Loucy (cell line): ENCODE measurements at regions not wholly inside any gene's neighbourhood (a gene's known extent, or its start where the extent isn't known, plus 50 kb on each side); places are given as distances from the start of the nearest gene placed in this dataset.
"Not testable (repeated sequence)": the region's sequence is repeated elsewhere in the genome, so short reads cannot be mapped to it uniquely, and the experiment has no call there.

Source experiments
- H2AFZ ChIP-seq: fragments of 200-600 bp; sonication (generic); 2 replicates; pipeline ENCODE4 v1.6.0; 2016; ENCODE audit warnings: antibody characterized with exemption, mild to moderate bottlenecking, low read length, moderate library complexity
- H3F3A ChIP-seq: fragments of 200-600 bp; 2 replicates; pipeline ENCODE4 v1.6.0; 2016; ENCODE audit warnings: antibody characterized with exemption, low read depth, mild to moderate bottlenecking
- H3K27me3 ChIP-seq: fragments of 200-600 bp; sonication (generic); 2 replicates; pipeline ENCODE4 v1.6.1; 2014; ENCODE audit warnings: low read length, mild to moderate bottlenecking; ENCODE audit not compliant: insufficient read depth, poor library complexity, severe bottlenecking
- H3K36me3 ChIP-seq: fragments of 200-600 bp; sonication (generic); 2 replicates; pipeline ENCODE4 v1.6.1; 2016; ENCODE audit warnings: low read length; ENCODE audit not compliant: insufficient read depth
- H3K4me1 ChIP-seq: fragments of 200-600 bp; sonication (generic); 2 replicates; pipeline ENCODE4 v1.5.1; 2014; ENCODE audit warnings: low read length, mild to moderate bottlenecking; ENCODE audit not compliant: insufficient read depth, poor library complexity, severe bottlenecking
- H3K4me2 ChIP-seq: fragments of 200-600 bp; sonication (generic); 2 replicates; pipeline ENCODE4 v1.6.0; 2014; ENCODE audit warnings: antibody characterized with exemption, low read length, low read depth, mild to moderate bottlenecking; ENCODE audit not compliant: poor library complexity, severe bottlenecking
- H3K4me3 ChIP-seq: fragments of 200-600 bp; sonication (generic); 2 replicates; pipeline ENCODE4 v1.5.1; 2014; ENCODE audit warnings: low read length, mild to moderate bottlenecking, mixed read lengths; ENCODE audit not compliant: poor library complexity, severe bottlenecking
- H3K79me2 ChIP-seq: fragments of 200-600 bp; sonication (generic); 2 replicates; pipeline ENCODE4 v1.6.1; 2014; ENCODE audit warnings: low read length; ENCODE audit not compliant: insufficient read depth
- H3K9ac ChIP-seq: fragments of 200-600 bp; sonication (generic); 2 replicates; pipeline ENCODE4 v1.6.0; 2014; ENCODE audit warnings: mild to moderate bottlenecking, low read depth, low read length, moderate library complexity; ENCODE audit not compliant: poor library complexity, severe bottlenecking
- H3K9me2 ChIP-seq: fragments of 200-600 bp; sonication (generic); replicated peaks from 2 replicates; pipeline ENCODE4 v1.6.1; 2016; ENCODE audit warnings: low read depth, low read length, mixed read lengths
- H3K9me3 ChIP-seq: fragments of 200-600 bp; sonication (generic); 2 replicates; pipeline ENCODE4 v1.6.1; 2014; ENCODE audit warnings: mild to moderate bottlenecking, antibody characterized with exemption, low read length, low read depth; ENCODE audit not compliant: insufficient read depth
- H4K20me1 ChIP-seq: fragments of 200-600 bp; sonication (generic); 2 replicates; pipeline ENCODE4 v1.6.0; 2014; ENCODE audit warnings: antibody characterized with exemption, low read length, mild to moderate bottlenecking; ENCODE audit not compliant: insufficient read depth, poor library complexity, severe bottlenecking
- EZH2phosphoT487 ChIP-seq: fragments of 200-600 bp; IDR thresholded peaks from 2 replicates; pipeline ENCODE4 v1.6.1; 2018; ENCODE audit warnings: antibody characterized with exemption, mild to moderate bottlenecking, moderate library complexity, borderline replicate concordance
- TF ChIP-seq, protein P1 (sequence below): fragments of 200-600 bp; sonication (generic); conservative IDR thresholded peaks from 2 replicates; pipeline ENCODE4 v1.5.1; 2014; ENCODE audit warnings: mild to moderate bottlenecking, antibody characterized with exemption, low read length

DNA sequence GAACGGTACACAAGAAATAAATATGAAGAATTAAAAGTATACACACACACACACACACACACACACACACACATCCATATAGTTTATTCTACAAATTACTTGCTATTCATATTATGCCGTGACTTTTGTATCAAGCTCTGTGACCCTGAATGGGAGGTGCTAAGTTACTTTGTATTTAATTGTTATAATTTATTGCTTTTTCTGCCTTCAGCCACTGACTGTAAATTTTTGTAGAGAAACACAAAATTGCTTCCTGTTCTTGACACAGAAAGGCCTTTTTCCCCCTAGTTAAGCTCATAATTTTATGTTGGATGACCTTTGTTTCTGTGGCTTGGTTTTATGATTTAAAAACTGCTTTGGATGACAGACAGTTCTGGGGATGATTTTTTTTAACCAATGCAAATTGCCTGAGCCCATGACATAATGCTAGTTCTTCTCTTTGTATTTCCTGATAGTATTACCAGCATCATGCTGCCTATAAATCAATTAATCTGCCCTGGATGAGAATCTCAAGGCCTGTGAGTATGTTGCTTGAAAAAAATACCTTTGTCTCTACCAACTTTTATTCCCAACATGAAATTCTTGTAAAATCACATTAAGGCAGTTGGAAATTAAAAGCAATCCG lies 140.0 kb downstream of the FMR1NB start:
- H3F3A ChIP-seq, result no peaks in the 10 kb centered on the region
- no peak for TF ChIP-seq EZH2phosphoT487
- TF ChIP-seq, protein P1, sequence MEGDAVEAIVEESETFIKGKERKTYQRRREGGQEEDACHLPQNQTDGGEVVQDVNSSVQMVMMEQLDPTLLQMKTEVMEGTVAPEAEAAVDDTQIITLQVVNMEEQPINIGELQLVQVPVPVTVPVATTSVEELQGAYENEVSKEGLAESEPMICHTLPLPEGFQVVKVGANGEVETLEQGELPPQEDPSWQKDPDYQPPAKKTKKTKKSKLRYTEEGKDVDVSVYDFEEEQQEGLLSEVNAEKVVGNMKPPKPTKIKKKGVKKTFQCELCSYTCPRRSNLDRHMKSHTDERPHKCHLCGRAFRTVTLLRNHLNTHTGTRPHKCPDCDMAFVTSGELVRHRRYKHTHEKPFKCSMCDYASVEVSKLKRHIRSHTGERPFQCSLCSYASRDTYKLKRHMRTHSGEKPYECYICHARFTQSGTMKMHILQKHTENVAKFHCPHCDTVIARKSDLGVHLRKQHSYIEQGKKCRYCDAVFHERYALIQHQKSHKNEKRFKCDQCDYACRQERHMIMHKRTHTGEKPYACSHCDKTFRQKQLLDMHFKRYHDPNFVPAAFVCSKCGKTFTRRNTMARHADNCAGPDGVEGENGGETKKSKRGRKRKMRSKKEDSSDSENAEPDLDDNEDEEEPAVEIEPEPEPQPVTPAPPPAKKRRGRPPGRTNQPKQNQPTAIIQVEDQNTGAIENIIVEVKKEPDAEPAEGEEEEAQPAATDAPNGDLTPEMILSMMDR, result no peak
- H3K4me1 ChIP-seq, result no peaks in the 10 kb centered on the region
- H3K9me2 ChIP-seq, result no peaks in the 10 kb centered on the region
- no peak overlapping the region for H3K4me2 ChIP-seq
- no peaks in the 10 kb centered on the region for H4K20me1 ChIP-seq
- no peak overlapping the region for H3K9ac ChIP-seq
- H3K4me3 ChIP-seq, result no peak overlapping the region
- H3K36me3 ChIP-seq, result no peaks in the 10 kb centered on the region
- H3K79me2 ChIP-seq, result no peaks in the 10 kb centered on the region
- H3K9me3 ChIP-seq, result no peaks in the 10 kb centered on the region
- H3K27me3 ChIP-seq, result no peaks in the 10 kb centered on the region
- H2AFZ ChIP-seq, result no peak overlapping the region

DNA sequence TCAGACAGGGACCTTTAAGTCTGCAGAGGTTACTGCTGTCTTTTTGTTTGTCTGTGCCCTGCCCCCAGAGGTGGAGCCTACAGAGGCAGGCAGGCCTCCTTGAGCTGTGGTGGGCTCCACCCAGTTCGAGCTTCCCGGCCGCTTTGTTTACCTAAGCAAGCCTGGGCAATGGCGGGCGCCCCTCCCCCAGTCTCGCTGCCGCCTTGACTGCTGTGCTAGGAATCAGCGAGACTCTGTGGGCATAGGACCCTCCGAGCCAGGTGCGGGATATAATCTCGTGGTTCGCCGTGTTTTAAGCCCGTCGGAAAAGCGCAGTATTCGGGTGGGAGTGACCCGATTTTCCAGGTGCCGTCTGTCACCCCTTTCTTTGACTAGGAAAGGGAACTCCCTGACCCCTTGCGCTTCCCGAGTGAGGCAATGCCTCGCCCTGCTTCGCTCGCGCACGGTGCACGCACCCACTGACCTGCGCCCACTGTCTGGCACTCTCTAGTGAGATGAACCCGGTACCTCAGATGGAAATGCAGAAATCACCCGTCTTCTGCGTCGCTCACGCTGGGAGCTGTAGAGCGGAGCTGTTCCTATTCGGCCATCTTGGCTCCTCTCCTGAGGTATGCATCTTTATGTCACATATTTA lies 147.9 kb downstream of the FMR1NB start:
- not testable (repeated sequence) for H3K9me3 ChIP-seq, H3K36me3 ChIP-seq, H3K9ac ChIP-seq, H3F3A ChIP-seq, H3K4me2 ChIP-seq, H3K9me2 ChIP-seq, H3K27me3 ChIP-seq, H2AFZ ChIP-seq, H3K79me2 ChIP-seq, H3K4me1 ChIP-seq, H3K4me3 ChIP-seq, H4K20me1 ChIP-seq

- Histone ChIP-seq H3K79me2 (no peaks in the 10 kb centered on the region), H3K4me3 (no peak overlapping the region), H3K36me3 (no peaks in the 10 kb centered on the region), H3K4me2 (no peak overlapping the region), H3K9ac (peak overlapping the region; percentile 51), H3K9me3 (peaks cover 7% of the 10 kb centered on the region; the same call in 1 of the 2 replicates), H3F3A (no peaks in the 10 kb centered on the region), H2AFZ (no peak overlapping the region), H3K4me1 (peaks cover 17% of the 10 kb centered on the region), H3K9me2 (no peaks in the 10 kb centered on the region), H4K20me1 (no peaks in the 10 kb centered on the region), H3K27me3 (no peaks in the 10 kb centered on the region)
- TF ChIP-seq, protein P1, result peak; percentile 51
- no peak for TF ChIP-seq EZH2phosphoT487
Measured at GRCh38 chrX:148133105-148133725, 152.1 kb downstream of the FMR1NB start.
